GM20000 (cell line): ENCODE measurements at regions not wholly inside any gene's neighbourhood (a gene's known extent, or its start where the extent isn't known, plus 50 kb on each side); places are given as distances from the start of the nearest gene placed in this dataset.
A peak's percentile ranks its signal among the peaks of the same experiment; 100 is the strongest.
"Not testable (repeated sequence)": the region's sequence is repeated elsewhere in the genome, so short reads cannot be mapped to it uniquely, and the experiment has no call there.

Experiments
- DNase-seq: peaks from one replicate; pipeline ENCODE4 v3.0.0; 2012; ENCODE audit warnings: low spot score
- TF ChIP-seq, protein P1 (sequence below): IDR thresholded peaks from 2 replicates; pipeline ENCODE4 v1.5.1; 2012; ENCODE audit warnings: mild to moderate bottlenecking, control low read depth; ENCODE audit errors: extremely low read depth, missing control alignments

DNA sequence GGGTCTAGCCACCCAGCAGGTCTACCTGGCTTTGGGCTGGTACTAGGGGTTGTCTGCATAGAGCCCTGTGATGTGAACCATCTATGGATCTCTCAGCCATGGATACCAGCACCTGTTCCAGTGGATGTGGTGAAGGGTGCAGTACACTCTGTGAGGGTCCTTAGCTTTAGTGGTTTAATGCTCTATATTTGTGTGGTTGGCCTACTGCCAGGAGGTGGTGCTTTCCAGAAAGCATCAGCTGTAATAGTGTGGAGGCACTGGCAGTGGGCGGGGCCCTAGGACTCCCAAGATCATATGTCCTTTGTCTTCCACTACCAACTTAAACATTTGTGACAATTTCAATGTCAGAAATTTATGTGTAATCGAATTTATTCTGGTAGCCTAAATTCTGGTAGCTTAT is 1065.1 kb downstream of the RPIA start:
- DNase-seq, result not testable (repeated sequence)

DNA sequence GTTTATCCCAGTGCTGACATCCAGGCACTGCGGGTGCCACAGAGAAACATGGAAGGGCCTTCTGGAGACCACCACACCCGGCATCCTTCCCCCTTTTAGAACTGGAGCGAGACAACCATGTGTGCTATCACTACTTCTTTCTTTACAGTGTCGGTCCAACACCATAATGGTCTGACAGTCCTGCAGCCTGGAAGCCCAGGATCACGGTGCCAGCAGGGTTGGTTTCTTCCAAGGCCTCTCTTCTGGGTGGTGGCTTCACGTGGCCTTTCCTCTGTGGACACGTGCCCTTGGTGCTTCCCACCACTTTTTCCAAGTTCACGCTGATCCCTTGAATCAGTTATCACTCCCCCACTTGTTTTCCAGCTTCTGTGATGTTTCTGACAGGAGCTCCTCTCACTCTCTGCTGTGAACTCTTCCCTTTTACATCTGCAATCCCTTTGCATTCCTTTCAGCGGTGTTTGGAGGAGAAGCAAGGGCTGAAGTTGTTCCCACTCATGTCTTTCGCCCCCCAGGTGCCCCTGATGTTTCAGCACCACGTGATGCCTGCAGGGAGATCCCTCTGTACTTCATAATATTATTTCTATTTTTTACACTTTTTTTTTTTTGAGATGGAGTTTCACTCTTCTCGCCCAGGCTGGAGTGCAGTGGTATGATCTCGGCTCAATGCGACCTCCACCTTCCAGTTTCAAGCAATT is 1067.0 kb downstream of the RPIA start:
- DNase-seq, result not testable (repeated sequence)

DNA sequence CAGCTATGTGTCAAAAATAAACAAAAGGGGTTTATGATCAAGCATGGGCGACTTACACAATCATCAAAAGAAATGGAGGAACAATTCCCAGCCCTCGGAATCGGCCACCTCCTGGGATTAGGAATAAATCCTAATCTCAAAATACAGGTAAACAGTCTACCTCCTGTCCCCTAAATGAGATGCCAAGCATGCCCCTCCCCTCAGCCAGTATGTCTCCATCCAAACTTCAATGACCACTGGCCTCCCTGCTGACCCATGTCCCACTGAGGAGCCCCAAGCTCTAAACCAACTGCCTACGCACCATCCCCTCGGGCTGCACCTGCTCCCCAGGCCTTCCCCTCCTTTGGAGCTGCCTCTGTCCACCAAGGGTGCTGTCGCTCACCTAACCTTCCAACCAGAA is 1069.3 kb downstream of the RPIA start:
- peak; percentile 2 for DNase-seq

DNA sequence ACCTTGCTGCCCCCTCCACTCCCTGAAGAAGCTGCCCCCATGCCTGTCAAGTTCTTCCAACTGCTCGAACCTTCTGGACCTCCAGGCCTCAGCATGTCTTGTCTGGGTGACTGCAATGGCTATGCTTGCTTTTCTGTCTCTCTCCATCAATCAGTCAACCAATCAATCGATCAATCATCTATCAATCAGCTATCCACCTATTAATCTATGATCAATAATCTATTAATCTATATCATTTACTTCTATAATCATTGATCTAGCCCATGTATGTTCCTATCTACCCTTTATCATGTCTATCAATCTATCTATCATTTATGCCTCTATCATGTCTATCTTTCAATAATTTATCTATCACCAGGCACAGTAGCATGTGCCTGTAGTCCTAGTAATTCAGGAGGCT is 1069.7 kb downstream of the RPIA start:
- not testable (repeated sequence) for DNase-seq

DNA sequence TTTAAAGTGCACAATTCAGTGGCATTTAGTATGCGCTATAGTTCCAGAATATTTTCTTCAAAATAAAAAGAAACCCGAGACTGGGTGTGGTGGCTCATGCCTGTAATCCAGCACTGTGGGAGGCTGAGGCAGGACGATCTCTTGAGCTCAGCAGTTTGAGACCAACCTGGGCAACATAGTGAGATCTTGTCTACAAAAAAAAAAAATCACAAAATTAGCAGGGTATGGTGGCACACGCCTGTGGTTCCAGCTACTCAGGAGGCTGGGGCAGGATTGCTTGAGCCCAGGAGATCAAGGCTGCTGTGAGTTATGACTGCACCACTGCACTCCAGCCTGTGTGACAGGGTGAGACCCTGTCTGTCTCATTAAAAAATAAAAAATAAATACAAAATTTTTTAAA is 1070.4 kb downstream of the RPIA start:
- not testable (repeated sequence) for DNase-seq

DNA sequence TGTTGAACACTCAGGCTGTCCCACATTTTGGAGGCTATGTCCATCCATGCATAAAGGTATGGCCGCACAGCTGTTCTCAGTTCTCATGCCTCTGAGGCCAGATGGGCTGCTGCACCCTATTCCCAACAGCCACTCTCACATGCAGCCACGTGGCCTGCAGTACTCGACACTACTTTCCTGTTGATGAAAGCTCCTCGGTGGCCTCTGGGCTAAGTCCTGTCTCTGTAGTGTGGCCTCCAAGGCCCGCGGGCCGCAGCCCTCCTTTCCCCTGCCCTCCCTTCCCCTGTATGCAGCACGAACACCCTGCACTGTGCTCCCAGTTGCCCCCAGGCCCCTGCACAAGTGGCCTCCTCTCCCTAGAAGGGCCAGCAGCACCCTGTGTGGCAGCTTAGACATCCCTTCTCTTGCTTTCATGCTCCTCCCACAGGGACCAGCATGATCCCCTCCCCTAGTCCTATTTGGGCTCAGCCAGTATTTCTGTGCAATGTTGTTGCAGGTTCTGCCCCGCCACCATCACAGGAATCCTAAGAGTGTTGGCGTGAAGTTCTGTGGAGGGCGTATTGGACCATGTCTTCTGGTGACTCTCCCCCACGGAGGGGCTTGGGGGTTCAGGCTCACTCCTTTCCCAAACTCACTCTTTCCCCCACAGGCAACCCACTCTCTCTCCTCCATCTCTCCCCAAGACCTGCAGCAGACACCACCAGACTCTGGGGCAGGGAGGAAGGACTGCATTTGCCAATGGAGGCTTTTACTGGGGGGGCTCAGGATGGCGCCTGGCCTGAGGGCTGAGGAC is 1071.2 kb downstream of the RPIA start:
- DNase-seq, result peak; percentile 4

DNA sequence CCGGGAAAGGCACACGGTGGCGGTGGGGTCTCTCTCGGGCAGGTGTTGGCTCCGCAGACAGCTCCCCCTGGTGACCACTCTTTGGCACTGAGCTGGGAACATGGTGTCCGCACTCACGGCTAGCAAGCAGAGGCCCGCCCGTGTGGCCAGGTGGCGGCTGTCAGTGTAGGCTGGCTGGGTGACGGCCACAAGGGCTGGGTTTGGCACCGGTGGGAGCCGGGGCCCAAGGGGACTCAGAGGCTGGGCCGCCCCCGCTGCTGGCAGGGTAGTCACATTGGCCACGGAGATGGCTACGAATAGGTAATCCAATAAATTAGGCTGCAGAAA is 1071.7 kb downstream of the RPIA start:
- no peak for DNase-seq
- TF ChIP-seq, protein P1, sequence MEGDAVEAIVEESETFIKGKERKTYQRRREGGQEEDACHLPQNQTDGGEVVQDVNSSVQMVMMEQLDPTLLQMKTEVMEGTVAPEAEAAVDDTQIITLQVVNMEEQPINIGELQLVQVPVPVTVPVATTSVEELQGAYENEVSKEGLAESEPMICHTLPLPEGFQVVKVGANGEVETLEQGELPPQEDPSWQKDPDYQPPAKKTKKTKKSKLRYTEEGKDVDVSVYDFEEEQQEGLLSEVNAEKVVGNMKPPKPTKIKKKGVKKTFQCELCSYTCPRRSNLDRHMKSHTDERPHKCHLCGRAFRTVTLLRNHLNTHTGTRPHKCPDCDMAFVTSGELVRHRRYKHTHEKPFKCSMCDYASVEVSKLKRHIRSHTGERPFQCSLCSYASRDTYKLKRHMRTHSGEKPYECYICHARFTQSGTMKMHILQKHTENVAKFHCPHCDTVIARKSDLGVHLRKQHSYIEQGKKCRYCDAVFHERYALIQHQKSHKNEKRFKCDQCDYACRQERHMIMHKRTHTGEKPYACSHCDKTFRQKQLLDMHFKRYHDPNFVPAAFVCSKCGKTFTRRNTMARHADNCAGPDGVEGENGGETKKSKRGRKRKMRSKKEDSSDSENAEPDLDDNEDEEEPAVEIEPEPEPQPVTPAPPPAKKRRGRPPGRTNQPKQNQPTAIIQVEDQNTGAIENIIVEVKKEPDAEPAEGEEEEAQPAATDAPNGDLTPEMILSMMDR, result no peak

DNA sequence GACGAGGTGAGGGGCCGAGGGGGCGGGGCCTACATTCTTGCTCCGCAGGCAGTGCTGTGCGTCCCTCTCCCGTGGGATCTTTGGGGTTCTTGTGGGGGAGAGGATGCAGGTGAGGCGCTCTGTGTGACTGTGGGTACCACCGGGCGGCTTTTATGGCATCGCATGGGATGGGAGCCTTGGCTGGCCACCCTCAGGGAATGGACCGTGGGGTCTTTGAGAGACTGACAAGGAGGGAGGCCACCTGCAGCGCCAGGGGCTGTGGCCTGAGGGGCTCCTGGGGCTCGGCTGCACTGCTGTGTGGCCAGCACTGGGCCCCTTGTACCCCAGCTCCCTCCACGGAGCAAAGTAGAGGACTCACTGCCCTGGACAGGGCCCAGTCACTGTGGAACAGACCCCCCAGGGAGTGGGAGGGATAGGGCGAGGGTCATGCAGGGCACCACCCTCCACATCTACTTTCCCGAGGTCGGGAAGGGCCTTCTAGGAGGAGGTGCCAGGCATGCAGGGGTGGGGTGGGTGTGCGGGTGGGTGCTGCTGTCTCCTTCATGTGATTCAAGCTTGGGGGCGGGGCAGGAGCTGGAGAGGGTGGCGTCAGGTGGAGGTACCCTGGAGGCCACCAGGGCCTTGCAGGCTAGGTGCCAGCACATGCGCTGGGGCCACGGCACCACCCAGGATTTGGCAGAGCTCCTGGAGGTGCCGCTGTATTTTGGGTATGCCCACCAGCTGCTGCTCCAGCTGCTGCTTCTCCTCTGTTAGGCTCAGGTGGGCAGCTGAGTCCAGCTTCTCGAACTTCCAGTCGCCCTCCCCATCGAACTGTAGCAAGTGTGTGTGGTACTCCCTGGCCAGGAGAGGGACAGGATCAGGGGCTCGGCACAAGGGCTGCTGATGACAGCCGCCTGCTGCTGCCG is 1072.4 kb downstream of the RPIA start:
- peak; percentile 4 for DNase-seq
- TF ChIP-seq, protein P1, result no peak

DNA sequence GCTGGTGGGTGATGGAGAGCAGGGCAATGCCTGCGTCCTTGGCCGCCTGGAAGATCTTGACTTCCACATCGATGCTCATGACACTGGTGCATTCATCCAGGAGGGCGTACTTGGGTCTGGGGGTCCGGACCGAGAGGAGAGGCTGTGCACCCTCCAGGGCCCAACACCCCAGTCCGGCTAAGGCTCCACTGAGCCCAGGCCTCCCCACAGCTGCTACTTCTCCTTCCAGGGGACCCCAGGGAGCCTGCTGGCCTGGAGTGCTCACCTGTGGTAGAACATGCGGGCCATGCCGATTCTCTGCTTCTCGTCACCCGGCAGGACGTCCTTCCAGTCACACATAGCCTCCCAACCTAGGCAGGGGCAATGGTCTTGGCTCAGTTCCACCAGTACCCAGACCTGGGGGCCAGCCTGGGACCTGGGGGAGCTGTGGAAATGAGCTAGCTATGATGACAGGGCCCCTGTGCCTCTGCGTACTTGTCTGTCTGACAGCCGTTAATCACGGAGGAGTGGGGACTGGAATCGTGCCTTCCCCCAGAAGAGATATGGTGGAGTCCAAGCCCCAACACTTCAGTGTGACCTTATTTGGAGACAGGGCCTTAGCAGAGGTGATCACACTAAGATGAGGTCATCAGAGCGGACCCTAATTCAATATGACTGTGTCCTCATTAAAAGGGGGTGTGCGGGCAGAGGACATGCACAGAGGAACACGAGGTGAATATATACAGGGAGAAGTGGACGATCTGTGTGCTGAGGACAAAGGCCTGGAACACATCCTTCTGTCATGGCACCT is 1073.3 kb downstream of the RPIA start:
- peak; percentile 4 for DNase-seq

DNA sequence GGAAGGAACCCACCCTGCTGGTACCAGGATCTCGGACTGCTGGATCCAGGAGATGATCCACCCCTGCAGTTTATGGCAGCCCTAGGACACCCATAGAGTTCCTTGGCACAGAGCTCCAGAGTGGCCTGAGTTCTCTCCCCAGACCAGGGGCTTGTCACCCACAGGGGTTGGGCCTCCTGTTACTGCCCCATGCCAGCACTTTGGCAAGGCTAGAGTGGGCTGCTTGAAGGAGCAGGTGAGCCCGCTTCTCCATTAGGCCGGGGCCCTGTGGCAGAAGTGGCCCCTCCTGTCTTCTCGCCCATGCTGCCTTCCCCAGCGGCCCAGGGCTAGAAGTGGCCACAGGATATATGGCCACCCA is 1073.9 kb downstream of the RPIA start:
- DNase-seq, result peak; percentile 4

DNA sequence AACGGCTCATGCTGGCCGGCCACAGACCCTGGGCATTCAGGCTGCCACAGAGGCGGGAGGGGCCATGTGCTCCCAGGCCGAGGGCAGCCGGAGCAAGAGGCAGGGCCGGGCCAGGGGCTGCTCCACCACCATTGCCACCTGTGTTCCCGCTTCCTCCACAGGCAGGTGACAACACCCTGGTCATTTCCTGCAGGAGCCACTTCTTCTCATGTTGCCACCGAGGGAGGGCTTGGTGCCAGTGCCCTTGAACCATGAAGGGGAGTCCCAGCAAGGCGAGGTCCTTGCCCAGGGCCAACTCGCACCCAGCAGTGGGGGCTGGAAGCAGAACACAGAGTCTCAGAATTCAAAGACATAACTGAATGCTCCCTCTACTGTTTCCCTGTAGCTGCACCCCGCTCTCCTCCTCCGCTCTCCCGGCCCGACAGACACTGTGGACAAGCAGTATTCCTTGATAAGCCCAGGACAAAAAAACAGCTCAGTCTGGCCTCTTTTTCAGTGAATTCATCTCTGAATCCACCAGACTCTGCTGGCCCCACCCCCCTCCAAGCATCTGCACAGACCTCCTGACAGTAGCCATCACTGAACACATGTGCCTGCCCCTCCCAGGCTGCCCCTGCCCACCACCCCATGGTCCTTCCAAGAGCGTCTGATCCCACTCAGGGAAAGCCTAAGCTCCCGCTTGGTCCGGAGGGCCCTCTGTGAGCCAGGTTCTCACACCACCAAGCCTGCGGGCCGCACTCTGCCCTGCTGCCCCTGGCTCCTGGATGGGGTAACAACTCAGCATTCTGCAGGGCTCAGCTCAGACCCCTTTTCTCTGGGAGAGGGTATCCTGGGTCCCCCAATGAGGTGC is 1074.9 kb downstream of the RPIA start:
- DNase-seq, result peak; percentile 3

DNA sequence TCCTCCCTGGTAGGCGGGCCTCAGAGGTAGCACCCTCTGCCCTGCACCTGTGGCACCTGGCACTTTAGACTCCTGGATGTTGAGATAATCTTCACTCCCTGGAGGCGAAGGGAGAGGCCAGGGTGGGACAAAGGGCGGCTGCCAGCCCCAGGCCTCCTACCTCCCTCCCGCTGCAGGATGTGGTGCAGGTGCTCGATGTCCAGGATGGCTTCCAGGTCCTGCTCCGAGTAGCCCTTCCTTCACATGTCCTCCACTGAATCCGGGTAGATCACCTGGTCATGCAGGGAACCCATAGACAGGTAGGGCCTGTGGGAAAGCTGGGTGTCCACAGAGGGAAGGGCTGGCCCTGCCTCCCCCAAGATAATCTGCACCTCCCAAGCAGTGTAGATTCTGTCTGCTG is 1075.6 kb downstream of the RPIA start:
- peak; percentile 10 for DNase-seq
